ENCODE measurements at regions not wholly inside any gene's neighbourhood (a gene's known extent, or its start where the extent isn't known, plus 50 kb on each side); places are given as distances from the start of the nearest gene placed in this dataset.
"Not testable (repeated sequence)": the region's sequence is repeated elsewhere in the genome, so short reads cannot be mapped to it uniquely, and the experiment has no call there.

- no peak for DNase-seq
Measured at GRCh38 chr15:26070095-26070532, 207.0 kb upstream of the ATP10A start.

- DNase-seq, result no peak
Measured at GRCh38 chr15:26069231-26069641, 206.1 kb upstream of the ATP10A start.

- DNase-seq, result no peak
Measured at GRCh38 chr15:26066896-26067295, 203.8 kb upstream of the ATP10A start.

- no peak for DNase-seq
Measured at GRCh38 chr15:26065723-26066122, 202.6 kb upstream of the ATP10A start.

- no peak for DNase-seq
Measured at GRCh38 chr15:26061248-26061647, 198.1 kb upstream of the ATP10A start.

- not testable (repeated sequence) for DNase-seq
Measured at GRCh38 chr15:26056766-26057165, 193.6 kb upstream of the ATP10A start.

- DNase-seq, result no peak
Measured at GRCh38 chr15:26051761-26052675, 188.9 kb upstream of the ATP10A start.

GRCh38 chr15:26050984-26051383 lies 187.9 kb upstream of the ATP10A start:
- DNase-seq, result no peak

GRCh38 chr15:26049900-26050657 lies 187.0 kb upstream of the ATP10A start:
- no peak for DNase-seq

- DNase-seq, result no peak
Measured at GRCh38 chr15:26048669-26049068, 185.5 kb upstream of the ATP10A start.

- DNase-seq, result no peak
Measured at GRCh38 chr15:26045516-26045915, 182.4 kb upstream of the ATP10A start.

- no peak for DNase-seq
Measured at GRCh38 chr15:26043018-26043417, 179.9 kb upstream of the ATP10A start.

GRCh38 chr15:26038693-26039092 lies 175.6 kb upstream of the ATP10A start:
- no peak for DNase-seq

GRCh38 chr15:26037369-26037768 lies 174.2 kb upstream of the ATP10A start:
- no peak for DNase-seq

- no peak for DNase-seq
Measured at GRCh38 chr15:26033493-26033892, 170.4 kb upstream of the ATP10A start.

- no peak for DNase-seq
Measured at GRCh38 chr15:26032162-26032846, 169.2 kb upstream of the ATP10A start.

- not testable (repeated sequence) for DNase-seq
Measured at GRCh38 chr15:26029586-26029985, 166.5 kb upstream of the ATP10A start.

- DNase-seq, result no peak
Measured at GRCh38 chr15:26029146-26029545, 166.0 kb upstream of the ATP10A start.

- no peak for DNase-seq
Measured at GRCh38 chr15:26028086-26028740, 165.1 kb upstream of the ATP10A start.

GRCh38 chr15:26026671-26027070 lies 163.5 kb upstream of the ATP10A start:
- DNase-seq, result not testable (repeated sequence)

- no peak for DNase-seq
Measured at GRCh38 chr15:26024241-26024640, 161.1 kb upstream of the ATP10A start.

GRCh38 chr15:26023691-26024090 lies 160.6 kb upstream of the ATP10A start:
- DNase-seq, result no peak

GRCh38 chr15:26023231-26023630 lies 160.1 kb upstream of the ATP10A start:
- no peak for DNase-seq
